OCI-LY7 (cell line): ENCODE measurements at regions not wholly inside any gene's neighbourhood (a gene's known extent, or its start where the extent isn't known, plus 50 kb on each side); places are given as distances from the start of the nearest gene placed in this dataset.

Experiments used
- BruUV-seq: library from RNA; stranded (reverse); fragments of 400-500 nt; replicated peaks from 2 replicates; lab custom pipeline; 2021; lab: Mats Ljungman, UMichigan
- CTCF ChIA-PET: fragments of 300-600 bp; sonication (Branson Sonifier 250); formaldehyde crosslinking; loops from one replicate; lab custom pipeline; 2022; ENCODE audit warnings: antibody characterized with exemption; ENCODE audit not compliant: unreplicated experiment; lab: Charles Lee
- POLR2A ChIA-PET: fragments of 300-600 bp; sonication (Branson Sonifier 250); formaldehyde crosslinking; loops from one replicate; lab custom pipeline; 2022; ENCODE audit warnings: antibody characterized with exemption; lab: Charles Lee
- DNase-seq: peaks from one replicate; pipeline ENCODE4 v3.0.0-alpha.2; 2015; ENCODE audit warnings: low spot score
- H2AFZ ChIP-seq: fragments of 200-600 bp; sonication (generic), shearing (Covaris generic); 2 replicates; pipeline ENCODE4 v1.6.1; 2014; ENCODE audit warnings: mild to moderate bottlenecking, antibody characterized with exemption, low read length, moderate library complexity
- H3K27ac ChIP-seq: fragments of 200-600 bp; sonication (generic); 2 replicates; pipeline ENCODE4 v1.5.1; 2014; ENCODE audit warnings: mixed run types, low read depth, mild to moderate bottlenecking, moderate library complexity, low read length, inconsistent platforms; ENCODE audit not compliant: poor library complexity, severe bottlenecking
- H3K36me3 ChIP-seq: fragments of 200-600 bp; sonication (generic); 2 replicates; pipeline ENCODE4 v1.6.1; 2014; ENCODE audit warnings: mild to moderate bottlenecking, antibody characterized with exemption, low read length, moderate library complexity, mixed read lengths; ENCODE audit not compliant: insufficient read depth
- H3K4me1 ChIP-seq: fragments of 200-600 bp; sonication (generic); 2 replicates; pipeline ENCODE4 v1.5.1; 2014; ENCODE audit warnings: mild to moderate bottlenecking, low read length; ENCODE audit not compliant: insufficient read depth, poor library complexity, severe bottlenecking
- H3K4me2 ChIP-seq: fragments of 200-600 bp; sonication (generic); 2 replicates; pipeline ENCODE4 v1.6.1; 2014; ENCODE audit warnings: mild to moderate bottlenecking, low read length
- H3K4me3 ChIP-seq: fragments of 200-600 bp; sonication (generic); 2 replicates; pipeline ENCODE4 v1.5.1; 2014; ENCODE audit warnings: mild to moderate bottlenecking, low read depth, low read length; ENCODE audit not compliant: poor library complexity, severe bottlenecking
- H3K79me2 ChIP-seq: fragments of 200-600 bp; sonication (generic); 2 replicates; pipeline ENCODE4 v1.6.1; 2016; ENCODE audit warnings: low read depth, mild to moderate bottlenecking, low read length, moderate library complexity, mixed read lengths; ENCODE audit not compliant: insufficient read depth
- H3K9me2 ChIP-seq: fragments of 200-600 bp; sonication (generic); 2 replicates; pipeline ENCODE4 v1.6.1; 2016; ENCODE audit warnings: mild to moderate bottlenecking, low read length, mixed read lengths; ENCODE audit not compliant: insufficient read depth
- H3K9me3 ChIP-seq: fragments of 200-600 bp; sonication (generic); 2 replicates; pipeline ENCODE4 v1.6.1; 2014; ENCODE audit warnings: mild to moderate bottlenecking, mixed run types, low read length, mixed read lengths
- H4K20me1 ChIP-seq: fragments of 200-600 bp; sonication (generic); 2 replicates; pipeline ENCODE4 v1.6.1; 2014; ENCODE audit warnings: mild to moderate bottlenecking, antibody characterized with exemption, low read length, moderate library complexity, mixed read lengths; ENCODE audit not compliant: insufficient read depth
- EZH2phosphoT487 ChIP-seq: fragments of 200-600 bp; sonication (generic); IDR thresholded peaks from 2 replicates; pipeline ENCODE4 v1.6.1; 2018; ENCODE audit warnings: low read depth, borderline replicate concordance, mild to moderate bottlenecking, mixed run types, antibody characterized with exemption, low read length, moderate library complexity, mixed read lengths
- intact Hi-C: fragments of 100-400 bp; cut with micrococcal nuclease; formaldehyde crosslinking; loops from one replicate; pipeline ENCODE4 v1.10.0; 2022; ENCODE audit not compliant: unreplicated experiment
- TF ChIP-seq, protein P1 (sequence below): fragments of 200-600 bp; sonication (generic); conservative IDR thresholded peaks from 2 replicates; pipeline ENCODE4 v1.5.1; 2014; ENCODE audit warnings: mild to moderate bottlenecking, antibody characterized with exemption, low read length, moderate library complexity, mixed read lengths

DNA sequence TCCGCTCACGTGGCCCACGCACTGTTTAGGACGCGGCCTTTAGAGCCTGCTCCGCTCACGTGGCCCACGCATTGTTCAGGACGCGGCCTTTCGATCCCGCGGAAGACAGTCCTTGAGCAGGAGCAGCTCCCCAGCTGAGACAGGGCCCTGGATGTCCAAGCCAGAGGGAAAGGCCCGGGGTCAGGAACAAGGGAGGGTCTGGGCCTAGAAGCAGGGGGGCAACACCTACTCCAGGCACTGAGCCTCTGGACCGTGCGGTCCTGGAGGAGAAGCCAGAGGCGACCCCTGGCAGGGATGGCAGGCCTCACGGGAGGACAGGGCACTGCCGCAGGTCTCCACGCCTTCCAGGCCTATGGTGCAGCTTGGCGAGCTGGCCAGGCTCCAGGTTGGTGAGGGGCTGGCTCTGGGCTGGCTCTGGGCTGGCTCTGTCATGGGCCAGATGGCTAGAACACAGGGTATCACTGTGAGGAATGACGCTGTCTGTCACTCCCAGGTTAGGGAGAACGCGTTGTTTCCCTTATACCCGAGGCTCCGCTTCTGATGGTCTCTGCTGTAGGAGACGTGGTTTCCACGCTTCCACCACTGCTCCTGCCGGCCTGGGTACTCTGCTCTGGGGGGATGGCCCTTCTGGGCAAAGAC is 341.7 kb downstream of the TMEM121 start:
- no peak for DNase-seq
- POLR2A ChIA-PET = no interaction called here
- intact Hi-C loops = no loop called here
- CTCF ChIA-PET = no interaction called here
- no peak overlapping the region for H3K27ac ChIP-seq
- no peak overlapping the region for H2AFZ ChIP-seq
- no peaks in the 10 kb centered on the region for H3K4me1 ChIP-seq
- no peaks in the 10 kb centered on the region for H4K20me1 ChIP-seq
- no peaks in the 10 kb centered on the region for H3K9me2 ChIP-seq
- no peak overlapping the region for H3K4me3 ChIP-seq
- H3K4me2 ChIP-seq = no peak overlapping the region
- H3K36me3 ChIP-seq = peaks cover 9% of the 10 kb centered on the region
- BruUV-seq = no TSS peak
- H3K9me3 ChIP-seq = no peaks in the 10 kb centered on the region
- H3K79me2 ChIP-seq = peaks cover 9% of the 10 kb centered on the region
- TF ChIP-seq, protein P1, sequence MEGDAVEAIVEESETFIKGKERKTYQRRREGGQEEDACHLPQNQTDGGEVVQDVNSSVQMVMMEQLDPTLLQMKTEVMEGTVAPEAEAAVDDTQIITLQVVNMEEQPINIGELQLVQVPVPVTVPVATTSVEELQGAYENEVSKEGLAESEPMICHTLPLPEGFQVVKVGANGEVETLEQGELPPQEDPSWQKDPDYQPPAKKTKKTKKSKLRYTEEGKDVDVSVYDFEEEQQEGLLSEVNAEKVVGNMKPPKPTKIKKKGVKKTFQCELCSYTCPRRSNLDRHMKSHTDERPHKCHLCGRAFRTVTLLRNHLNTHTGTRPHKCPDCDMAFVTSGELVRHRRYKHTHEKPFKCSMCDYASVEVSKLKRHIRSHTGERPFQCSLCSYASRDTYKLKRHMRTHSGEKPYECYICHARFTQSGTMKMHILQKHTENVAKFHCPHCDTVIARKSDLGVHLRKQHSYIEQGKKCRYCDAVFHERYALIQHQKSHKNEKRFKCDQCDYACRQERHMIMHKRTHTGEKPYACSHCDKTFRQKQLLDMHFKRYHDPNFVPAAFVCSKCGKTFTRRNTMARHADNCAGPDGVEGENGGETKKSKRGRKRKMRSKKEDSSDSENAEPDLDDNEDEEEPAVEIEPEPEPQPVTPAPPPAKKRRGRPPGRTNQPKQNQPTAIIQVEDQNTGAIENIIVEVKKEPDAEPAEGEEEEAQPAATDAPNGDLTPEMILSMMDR = no peak
- TF ChIP-seq EZH2phosphoT487 = no peak

DNA sequence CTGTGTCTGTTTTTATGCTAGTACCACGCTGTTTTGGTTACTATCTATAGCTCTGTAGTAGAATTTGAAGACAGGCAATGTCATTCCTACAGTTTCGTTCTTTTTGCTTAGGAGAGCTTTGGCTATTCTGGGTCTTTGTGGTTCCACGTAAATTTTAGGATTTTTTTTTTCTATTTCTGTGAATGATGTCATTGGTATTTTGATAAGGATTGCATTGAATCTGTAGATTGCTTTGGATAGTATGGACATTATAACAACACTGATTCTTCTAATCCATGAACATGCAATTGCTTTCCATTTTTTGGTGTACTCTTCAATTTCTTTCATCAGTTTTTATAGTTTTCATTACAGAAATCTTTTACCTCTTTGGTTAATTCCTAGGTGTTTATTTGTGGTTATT is 345.2 kb downstream of the TMEM121 start:
- Histone ChIP-seq H3K4me1 (no peaks in the 10 kb centered on the region), H4K20me1 (no peaks in the 10 kb centered on the region), H2AFZ (no peak overlapping the region), H3K9me3 (no peaks in the 10 kb centered on the region), H3K4me2 (no peak overlapping the region), H3K4me3 (no peak overlapping the region), H3K27ac (no peak overlapping the region), H3K9me2 (no peaks in the 10 kb centered on the region), H3K36me3 (no peaks in the 10 kb centered on the region), H3K79me2 (no peaks in the 10 kb centered on the region)
- DNase-seq = no peak
- no TSS peak for BruUV-seq
- intact Hi-C loops = no loop called here
- POLR2A ChIA-PET = no interaction called here
- CTCF ChIA-PET = no interaction called here
- TF ChIP-seq, protein P1 = no peak
- TF ChIP-seq EZH2phosphoT487 = no peak

DNA sequence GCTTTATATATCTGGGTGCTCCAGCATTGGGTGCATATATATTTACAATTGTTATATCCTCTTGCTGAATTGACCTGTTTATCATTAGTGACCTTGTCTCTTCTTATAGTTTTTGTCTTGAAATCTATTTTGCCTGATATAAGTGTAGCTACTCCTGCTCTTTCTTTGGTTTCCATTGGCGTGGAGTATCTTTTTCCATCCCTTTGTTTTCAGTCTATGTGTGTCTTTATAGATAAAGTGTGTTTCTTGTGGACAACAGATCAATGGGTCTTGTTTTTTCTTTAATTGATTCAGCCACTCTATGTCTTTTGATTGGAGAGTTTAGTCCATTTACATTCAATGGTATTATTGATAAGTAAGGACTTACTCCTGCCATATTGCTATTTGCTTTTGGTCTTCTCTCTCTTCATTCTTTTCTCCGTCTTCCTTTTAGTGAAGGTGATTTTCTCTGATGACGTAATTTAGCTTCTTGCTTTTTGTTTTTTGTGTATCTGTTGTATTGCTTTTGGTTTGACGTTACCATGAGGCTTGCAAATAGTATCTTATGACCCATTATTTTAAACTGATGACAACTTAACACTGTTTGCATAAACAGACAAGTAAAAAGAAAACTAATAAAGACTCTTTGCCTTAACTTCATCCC is 347.6 kb downstream of the TMEM121 start:
- no peak for TF ChIP-seq EZH2phosphoT487
- TF ChIP-seq, protein P1 = no peak
- no peak overlapping the region for H3K4me2 ChIP-seq
- no peak overlapping the region for H3K27ac ChIP-seq
- H3K9me2 ChIP-seq = no peaks in the 10 kb centered on the region
- no peaks in the 10 kb centered on the region for H3K36me3 ChIP-seq
- no peak for DNase-seq
- intact Hi-C loops = no loop called here
- H2AFZ ChIP-seq = no peak overlapping the region
- CTCF ChIA-PET = no interaction called here
- no peak overlapping the region for H3K4me3 ChIP-seq
- H3K4me1 ChIP-seq = no peaks in the 10 kb centered on the region
- H3K79me2 ChIP-seq = no peaks in the 10 kb centered on the region
- BruUV-seq = no TSS peak
- POLR2A ChIA-PET = no interaction called here
- no peaks in the 10 kb centered on the region for H4K20me1 ChIP-seq
- no peaks in the 10 kb centered on the region for H3K9me3 ChIP-seq
